ENCODE measurements at regions not wholly inside any gene's neighbourhood (a gene's known extent, or its start where the extent isn't known, plus 50 kb on each side); places are given as distances from the start of the nearest gene placed in this dataset.

GRCh38 chr6:9254251-9254650 is 818.9 kb upstream of the SLC35B3 start:
- in situ Hi-C loops (cut with HindIII; ENCODE audit: low pct_unique_long_range_greater_than_20kb, low sequenced_read_pairs): no loop called here
- no TSS peak for BruUV-seq (replicated peaks)

GRCh38 chr6:9252799-9253198 is 817.5 kb upstream of the SLC35B3 start:
- no peaks in the 10 kb centered on the region for H3K36me3 ChIP-seq (ENCODE audit: control insufficient read depth, insufficient read depth, low read length)
- H3K27me3 ChIP-seq (ENCODE audit: control insufficient read depth, insufficient read depth, low read length): no peaks in the 10 kb centered on the region
- ChIA-PET POLR2A (no interaction called here), CTCF (no interaction called here)
- TF ChIP-seq POLR2AphosphoS5 (IDR thresholded peaks at IDR 0.05; ENCODE audit: low read depth, low read length) (no peak), SIN3A (IDR thresholded peaks at IDR 0.05; ENCODE audit: borderline replicate concordance, insufficient read depth, low read depth, low read length) (no peak), CTCF (IDR thresholded peaks at IDR 0.05) (no peak), TCF7L2 (IDR thresholded peaks at IDR 0.05; ENCODE audit: low read depth, low read length) (no peak), REST (IDR thresholded peaks at IDR 0.05; ENCODE audit: insufficient read depth in 1 of 2, low read depth in 2 of 2, low read length in 1 of 2) (no peak)
- H3K9me3 ChIP-seq (ENCODE audit: control insufficient read depth, insufficient read depth, low read depth, low read length): no peaks in the 10 kb centered on the region
- in situ Hi-C loops (cut with HindIII; ENCODE audit: low pct_unique_long_range_greater_than_20kb, low sequenced_read_pairs) (no loop called here), intact Hi-C loops (cut with micrococcal nuclease; ENCODE audit: unreplicated experiment) (loop anchor here (5.0 kb wide), 3 partner anchors 270 to 1175 kb away; no protein-coding TSS in a partner anchor)
- peak overlapping the region; percentile 78 for H3K27ac ChIP-seq (ENCODE audit: low read length)
- H3K4me1 ChIP-seq (ENCODE audit: control insufficient read depth, insufficient read depth, low read length): peaks cover 22% of the 10 kb centered on the region
- BruUV-seq (replicated peaks): no TSS peak
- no peak; the same call in 1 of the 2 replicates for ATAC-seq
- H3K4me3 ChIP-seq (ENCODE audit: low read depth in 2 of 2, low read length in 2 of 2): no peak overlapping the region
- DNase-seq (ENCODE audit: low read depth, low spot score): no peak

More at GRCh38 chr6:9254251-9254650, 818.9 kb upstream of the SLC35B3 start:
- POLR2A ChIA-PET: no interaction called here
- Histone ChIP-seq H3K4me3 (ENCODE audit: low read depth in 2 of 2, low read length in 2 of 2) (no peak overlapping the region), H3K27me3 (ENCODE audit: control insufficient read depth, insufficient read depth, low read length) (no peaks in the 10 kb centered on the region), H3K4me1 (ENCODE audit: control insufficient read depth, insufficient read depth, low read length) (peaks cover 22% of the 10 kb centered on the region), H3K36me3 (ENCODE audit: control insufficient read depth, insufficient read depth, low read length) (no peaks in the 10 kb centered on the region), H3K27ac (ENCODE audit: low read length) (peak overlapping the region; percentile 54; the same call in 1 of the 2 replicates), H3K9me3 (ENCODE audit: control insufficient read depth, insufficient read depth, low read depth, low read length) (no peaks in the 10 kb centered on the region; the same call in 1 of the 2 replicates)
- CTCF ChIA-PET: no interaction called here
- no peak for TF ChIP-seq TCF7L2 (IDR thresholded peaks at IDR 0.05; ENCODE audit: low read depth, low read length)
- TF ChIP-seq CTCF (IDR thresholded peaks at IDR 0.05): no peak
- no peak for TF ChIP-seq SIN3A (IDR thresholded peaks at IDR 0.05; ENCODE audit: borderline replicate concordance, insufficient read depth, low read depth, low read length)
- TF ChIP-seq POLR2AphosphoS5 (IDR thresholded peaks at IDR 0.05; ENCODE audit: low read depth, low read length): no peak
- TF ChIP-seq REST (IDR thresholded peaks at IDR 0.05; ENCODE audit: insufficient read depth in 1 of 2, low read depth in 2 of 2, low read length in 1 of 2): no peak
- no peak for DNase-seq (ENCODE audit: low read depth, low spot score)
- ATAC-seq: no peak
- intact Hi-C loops (cut with micrococcal nuclease; ENCODE audit: unreplicated experiment): loop anchor here (5.0 kb wide), 3 partner anchors 272 to 1173 kb away; no protein-coding TSS in a partner anchor

All from Panc1 (cell line).